Frontal cortex (tissue), 3 donors: ENCODE measurements at regions not wholly inside any gene's neighbourhood (a gene's known extent, or its start where the extent isn't known, plus 50 kb on each side); places are given as distances from the start of the nearest gene placed in this dataset.
"Not testable (repeated sequence)": the region's sequence is repeated elsewhere in the genome, so short reads cannot be mapped to it uniquely, and the experiment has no call there.

Source experiments
- DNase-seq, 2 donors: peaks; one replicate each; pipeline ENCODE4 v3.0.0; 2012; ENCODE audit warnings: low spot score in 2 of 2
- FAIRE-seq: peaks from 2 replicates; lab custom pipeline; 2012; peaks lifted over from hg19 to GRCh38; lab: Jason Lieb, UNC
- donor health status: control.
- donor health status: control.
- donor health status: control.

DNA sequence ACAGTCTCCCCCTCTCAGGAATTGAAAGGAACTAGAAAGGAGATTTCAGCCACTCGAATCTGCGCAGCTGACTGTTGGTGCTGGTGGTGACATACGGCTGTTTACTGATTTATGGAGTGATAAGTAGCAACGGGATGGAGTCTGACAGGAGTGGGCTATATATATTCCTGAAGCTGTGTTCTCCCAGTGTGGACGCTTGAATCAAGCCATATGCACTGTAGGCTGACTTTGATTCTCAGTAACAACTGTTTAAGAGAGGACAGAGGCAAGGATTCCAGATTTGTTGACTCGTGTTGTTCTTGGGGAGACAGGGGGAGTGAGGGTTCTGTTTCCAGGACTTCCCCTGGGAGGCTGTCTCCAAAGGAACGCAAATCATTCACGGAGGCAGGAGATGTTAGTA lies 260.1 kb upstream of the AUTS2 start:
- no peak for FAIRE-seq
- DNase-seq: no peak

DNA sequence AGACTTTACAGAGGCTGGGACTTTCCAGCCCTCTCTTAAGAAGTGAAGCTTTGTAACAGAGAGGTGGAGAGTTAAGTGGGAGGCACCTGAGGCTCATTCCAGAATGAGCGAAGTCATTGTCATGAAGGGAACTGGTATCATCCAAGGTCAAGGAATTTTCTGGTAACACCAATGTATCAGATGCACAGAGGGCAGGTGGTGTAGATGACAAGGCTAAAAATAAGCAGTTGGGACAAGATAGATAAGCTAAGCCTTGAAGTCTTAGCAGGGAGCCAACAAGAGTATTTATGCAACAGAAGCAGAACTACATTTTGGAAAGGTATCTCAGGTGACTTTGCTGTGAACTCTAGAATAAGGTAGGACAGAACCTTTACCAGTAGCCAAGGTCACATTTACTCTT lies 257.0 kb upstream of the AUTS2 start:
- DNase-seq (no peak), FAIRE-seq (no peak)

DNA sequence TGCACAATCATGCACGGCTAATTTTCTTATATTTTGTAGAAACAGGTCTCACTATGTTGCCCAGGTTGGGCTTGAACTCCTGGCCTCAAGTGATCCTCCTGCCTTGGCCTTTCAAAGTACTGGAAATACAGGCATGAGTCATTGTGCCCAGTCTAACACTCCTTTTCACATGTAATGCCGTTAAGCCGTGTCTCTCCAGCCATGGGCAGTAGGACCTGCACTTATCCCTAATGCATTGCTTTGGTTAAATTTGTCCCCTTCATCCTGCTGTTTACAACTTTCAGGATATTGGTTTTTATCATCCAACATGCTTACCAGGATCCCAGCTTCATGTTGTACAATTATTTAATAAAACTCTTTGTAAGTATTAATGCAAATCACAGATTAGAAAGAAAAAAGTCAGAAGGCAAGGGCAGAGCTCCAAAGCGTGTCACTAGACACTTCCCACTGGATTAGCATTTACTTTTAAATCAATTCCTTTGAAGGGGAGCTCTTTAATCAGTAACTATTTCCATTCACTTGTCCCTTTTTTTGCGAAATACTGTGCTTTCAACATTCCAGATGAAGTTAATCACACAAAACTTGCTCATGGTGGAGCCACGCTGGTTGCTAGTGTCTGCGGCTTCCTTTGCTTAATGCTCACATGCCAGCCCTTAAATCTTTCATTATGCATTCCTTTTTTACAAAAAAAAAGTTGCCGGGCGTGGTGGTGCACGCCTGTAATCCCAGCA lies 256.0 kb upstream of the AUTS2 start:
- DNase-seq: no peak
- FAIRE-seq: no peak

DNA sequence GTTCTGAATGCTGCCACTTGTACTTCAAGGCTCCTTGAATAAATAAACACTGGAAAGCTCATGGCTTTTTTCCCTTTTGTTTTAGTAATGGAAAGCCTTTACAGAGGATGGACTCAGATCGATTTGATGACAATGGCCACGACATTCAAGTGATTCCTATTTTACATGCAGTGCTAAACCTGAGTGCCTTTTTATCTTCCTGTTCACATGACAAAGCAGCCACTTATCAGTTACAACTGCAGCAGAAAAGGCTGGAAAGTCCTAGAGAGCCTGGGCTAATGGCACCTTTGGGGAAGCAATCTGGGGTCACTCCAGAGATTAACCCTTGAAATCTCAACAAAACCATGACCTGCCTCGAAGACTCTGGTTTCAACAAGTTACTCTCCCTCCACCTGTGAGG lies 249.0 kb upstream of the AUTS2 start:
- DNase-seq (no peak), FAIRE-seq (no peak)

DNA sequence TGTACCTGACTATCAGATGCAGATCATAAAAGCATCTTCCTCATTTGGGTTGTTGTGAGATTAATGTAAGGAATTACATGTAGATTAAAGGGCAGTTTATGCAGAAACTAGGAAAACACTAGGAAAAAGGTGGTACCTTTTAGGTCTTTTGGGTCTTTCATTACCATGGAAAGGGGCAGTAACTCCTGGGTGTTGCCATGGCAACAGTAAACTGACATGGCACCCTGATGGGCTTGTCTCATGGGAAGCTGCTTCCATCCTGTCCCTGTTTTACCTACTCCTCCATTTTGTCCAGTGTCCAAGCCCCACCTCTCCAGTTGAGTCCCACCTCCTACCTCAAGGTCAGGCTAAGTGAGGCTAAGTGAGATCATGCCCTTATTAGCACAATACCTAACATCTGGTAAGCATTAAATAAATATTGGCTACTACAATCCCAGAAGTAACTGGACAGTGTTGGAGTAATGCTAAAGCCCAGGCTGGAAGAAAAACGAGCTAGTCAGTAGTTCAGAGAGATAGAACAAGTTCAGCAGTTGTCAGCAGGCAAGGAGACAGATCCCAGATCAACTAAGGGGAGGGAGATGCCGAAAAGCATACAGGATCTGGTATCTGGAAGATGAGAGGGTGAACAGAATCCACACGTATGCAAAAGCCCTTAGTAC lies 240.0 kb upstream of the AUTS2 start:
- DNase-seq (no peak), FAIRE-seq (no peak)

DNA sequence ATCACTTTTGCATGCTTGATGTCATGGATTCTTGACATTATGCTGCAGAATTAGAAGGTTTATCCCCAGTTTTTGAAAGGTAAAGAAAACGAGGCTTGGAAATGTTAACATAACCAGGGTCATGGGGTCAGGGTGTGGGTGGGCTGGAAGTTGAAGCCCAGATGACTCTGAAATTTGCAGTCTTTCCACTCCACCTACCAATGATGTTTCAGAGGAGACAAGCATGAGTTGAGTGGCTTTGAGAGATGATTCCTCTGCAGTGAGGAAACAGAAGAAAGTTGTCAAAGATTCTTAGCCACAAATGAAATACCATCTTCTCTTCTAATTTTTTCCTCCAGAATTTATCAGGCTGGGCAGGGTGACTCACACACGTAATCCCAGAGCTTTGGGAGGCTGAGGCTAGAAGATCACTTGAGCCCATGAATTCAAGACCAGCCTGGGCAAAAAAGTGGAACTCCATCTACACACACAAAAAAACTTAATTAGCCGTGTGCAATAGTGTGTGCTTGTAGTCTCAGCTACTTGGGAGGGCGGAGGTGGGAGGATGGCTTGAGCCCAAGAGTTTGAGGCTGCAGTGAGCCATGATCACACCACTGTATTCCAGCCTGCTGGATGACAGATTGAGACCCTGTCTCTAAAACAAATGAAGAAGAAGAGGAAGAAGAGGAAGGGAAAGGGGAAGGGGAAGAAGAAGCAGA lies 239.1 kb upstream of the AUTS2 start:
- DNase-seq: no peak
- no peak for FAIRE-seq

DNA sequence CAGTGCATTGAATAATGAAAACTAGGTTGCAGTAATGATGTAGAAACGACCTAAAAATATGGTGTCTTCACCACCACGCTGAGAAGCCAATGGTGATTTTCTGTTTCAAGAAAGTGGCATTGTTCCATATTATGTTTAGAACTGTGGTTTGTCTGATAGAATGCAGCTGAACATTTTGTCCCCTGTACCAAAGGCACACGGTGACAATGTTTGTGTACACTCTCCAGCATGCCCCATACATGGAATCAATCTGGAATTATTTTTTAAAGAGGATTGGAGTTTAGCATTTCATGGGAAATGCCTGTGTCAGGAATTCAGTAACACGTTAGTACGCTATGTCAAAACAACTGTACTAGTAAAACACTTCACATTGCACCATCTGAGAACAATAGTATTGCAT lies 237.4 kb upstream of the AUTS2 start:
- FAIRE-seq (no peak), DNase-seq (no peak)

DNA sequence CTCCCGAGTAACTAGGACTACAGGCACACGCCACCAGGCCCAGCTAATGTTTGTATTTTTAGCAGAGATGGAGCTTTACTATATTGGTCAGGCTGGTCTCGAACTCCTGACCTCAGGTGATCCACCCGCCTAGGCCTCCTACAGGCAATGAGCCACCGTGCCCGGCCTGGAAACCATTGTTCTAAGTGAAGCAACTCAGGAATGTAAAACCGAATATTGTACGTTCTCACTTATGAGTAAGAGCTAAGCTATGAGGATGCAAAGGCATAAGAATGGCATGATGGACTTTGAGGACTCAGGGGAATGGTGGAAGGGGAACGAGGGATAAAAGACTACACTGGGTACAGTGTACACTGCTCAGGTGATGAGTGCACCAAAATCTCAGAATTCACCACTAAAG lies 235.1 kb upstream of the AUTS2 start:
- DNase-seq (no peak), FAIRE-seq (no peak)

DNA sequence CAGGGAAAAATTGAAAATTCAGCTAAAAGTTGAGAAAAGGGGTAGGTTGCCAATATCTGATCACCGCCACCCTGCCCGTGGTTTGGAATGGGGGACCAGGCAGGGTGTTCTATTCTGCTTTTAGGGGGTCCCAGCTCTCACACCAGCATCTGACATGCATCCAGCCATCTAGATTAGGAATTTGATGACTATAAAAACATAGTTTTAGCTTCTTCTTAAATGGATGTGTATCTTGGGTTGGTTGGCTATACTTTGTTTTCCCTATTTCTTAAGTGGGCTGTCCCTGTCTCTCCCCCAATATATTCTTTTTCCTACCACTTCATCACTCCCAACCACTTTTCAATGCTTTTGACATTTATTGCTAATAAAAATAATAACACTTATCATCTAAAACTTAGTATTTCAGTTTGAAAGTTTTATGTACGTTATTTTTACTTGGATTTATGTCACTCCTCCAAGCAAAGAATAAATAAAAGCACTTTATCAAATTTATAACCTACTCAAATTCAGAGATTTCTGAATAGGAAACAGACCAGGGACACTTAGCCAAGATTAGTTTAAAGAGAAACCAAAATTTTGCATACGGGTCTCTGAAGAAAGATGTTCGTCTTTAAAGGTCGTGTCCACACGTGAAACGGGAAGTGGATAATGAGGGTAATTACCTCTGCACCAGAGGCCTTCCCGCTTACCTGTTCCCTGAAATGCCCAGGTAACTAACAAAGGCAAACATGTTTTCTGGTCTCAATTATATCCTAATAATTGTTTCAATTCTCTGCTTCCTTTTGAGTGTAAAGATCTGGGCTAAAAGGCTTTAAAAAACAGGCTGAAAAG lies 233.2 kb upstream of the AUTS2 start:
- DNase-seq (no peak), FAIRE-seq (no peak)

DNA sequence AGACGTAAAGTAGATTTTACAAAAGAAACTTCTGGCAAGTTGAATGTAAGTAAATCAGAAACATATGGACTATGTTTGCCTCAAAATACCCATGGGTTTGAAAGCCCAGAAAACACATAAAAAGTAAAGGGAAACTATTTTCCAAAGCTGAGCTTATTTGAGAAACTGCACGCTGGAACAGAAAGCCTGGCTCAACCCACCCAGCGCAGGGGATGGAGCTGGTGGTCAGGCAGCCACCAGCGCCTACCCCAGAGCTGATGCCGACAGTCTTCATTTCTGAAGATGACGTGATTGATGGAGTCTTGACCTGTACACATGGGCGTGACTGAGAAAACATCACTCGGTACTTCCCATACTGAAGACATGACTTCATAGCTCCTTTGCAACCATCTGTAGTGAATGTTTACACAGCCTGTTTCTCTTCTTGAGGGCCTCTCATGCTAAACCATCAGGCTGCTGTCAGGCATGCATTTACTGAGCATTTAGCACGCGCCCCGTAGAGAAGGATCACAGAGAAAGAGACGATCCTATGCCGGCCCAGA lies 232.6 kb upstream of the AUTS2 start:
- no peak for FAIRE-seq

DNA sequence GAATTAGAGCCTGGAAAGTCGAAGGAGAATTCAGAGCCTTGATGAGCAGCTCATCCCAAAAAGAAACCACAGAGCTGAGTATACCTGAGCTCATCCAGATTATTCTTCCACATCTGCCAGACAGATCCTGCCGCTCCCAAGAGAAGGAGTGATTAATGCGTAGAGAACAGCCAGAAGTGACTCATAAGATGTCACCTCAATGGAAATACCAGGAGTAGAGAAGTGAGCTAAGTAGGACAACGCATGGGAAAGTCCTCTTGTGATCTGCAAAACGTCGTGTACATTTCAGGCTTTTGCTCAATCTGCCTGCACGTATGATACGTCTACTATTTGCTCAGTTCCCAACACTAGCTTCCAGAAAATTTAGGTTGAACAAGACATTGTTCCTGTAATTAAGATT lies 230.5 kb upstream of the AUTS2 start:
- no peak for FAIRE-seq
- DNase-seq: no peak

More for the DNA sequence above, 232.6 kb upstream of the AUTS2 start:
- no peak for DNase-seq

DNA sequence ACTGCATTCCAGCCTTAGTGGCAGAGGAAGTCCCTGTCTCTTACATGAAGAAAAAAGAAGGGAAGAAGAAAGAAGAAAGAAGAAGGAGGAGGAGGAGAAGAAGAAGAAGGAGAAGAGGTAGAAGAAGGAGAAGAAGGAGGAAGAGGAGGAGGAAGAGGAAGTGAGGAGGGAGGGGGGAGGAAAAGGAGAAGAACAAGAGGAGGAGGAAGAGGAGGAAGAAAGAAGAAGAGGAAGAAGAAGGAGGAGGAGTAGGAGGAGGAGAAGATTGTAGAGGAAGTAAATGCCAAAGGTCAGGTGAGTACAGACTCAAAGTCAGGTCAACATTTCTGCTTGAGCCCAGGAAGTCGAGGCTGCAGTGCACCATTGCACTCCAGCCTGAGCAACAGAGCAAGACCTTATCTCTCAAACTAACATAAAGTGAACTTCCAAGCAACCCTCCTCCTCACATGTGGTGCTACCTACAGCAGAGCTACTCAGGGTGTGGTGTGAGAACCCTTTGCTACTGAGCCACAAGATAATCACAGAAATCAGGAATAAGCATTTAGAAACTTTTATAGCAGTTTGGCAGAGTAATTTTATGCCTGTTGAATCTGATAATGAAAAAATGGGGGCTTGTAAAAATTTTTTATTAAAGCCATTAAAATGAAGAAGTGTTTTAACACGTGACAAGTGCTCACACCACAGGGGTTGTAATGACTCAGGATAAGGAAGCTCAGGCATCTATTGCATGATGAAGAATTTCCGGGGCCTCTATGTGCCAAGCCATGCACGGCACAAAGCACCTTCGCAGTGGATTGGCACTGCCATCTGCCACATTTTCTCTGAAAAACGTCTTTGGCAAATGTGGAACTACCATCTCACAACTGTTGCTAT lies 224.9 kb upstream of the AUTS2 start:
- DNase-seq (no peak), FAIRE-seq (no peak)

DNA sequence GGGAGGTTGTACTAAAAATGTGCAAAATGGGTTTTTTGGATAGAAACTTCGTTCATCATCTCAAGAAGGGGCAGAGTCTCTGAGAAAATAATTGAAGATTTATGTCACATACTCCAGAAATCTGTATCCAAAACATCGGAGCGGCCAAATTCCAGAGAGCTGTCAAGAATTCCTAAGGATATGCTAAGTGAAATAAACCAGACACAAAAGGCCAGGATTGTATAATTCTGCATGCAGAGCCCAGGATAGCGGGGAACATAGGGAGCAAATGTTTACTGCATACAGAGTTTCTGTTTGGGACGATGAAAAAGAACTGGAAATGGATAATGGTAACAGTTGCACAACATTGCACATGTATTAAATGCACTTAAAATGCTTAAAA lies 224.2 kb upstream of the AUTS2 start:
- FAIRE-seq: no peak
- no peak for DNase-seq

DNA sequence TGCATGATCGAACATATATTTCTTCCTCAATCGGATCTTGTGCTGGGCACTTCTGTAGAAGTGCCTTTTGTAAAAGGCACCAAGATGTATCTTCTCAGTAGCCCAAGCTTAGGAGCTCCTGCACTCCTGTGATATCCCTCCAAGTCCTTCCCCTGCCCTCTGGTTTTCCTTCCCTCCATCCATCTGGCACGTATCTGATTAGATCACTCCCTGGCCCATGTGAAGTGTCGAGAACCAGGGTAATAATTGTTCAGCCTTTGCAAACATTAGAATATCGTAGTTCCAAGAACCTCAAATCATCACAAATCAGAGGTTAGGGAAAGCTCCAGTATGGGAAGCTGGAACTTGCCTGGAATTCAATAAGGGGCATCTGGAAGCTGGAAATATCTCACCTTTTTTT lies 221.1 kb upstream of the AUTS2 start:
- FAIRE-seq: no peak
- no peak for DNase-seq

DNA sequence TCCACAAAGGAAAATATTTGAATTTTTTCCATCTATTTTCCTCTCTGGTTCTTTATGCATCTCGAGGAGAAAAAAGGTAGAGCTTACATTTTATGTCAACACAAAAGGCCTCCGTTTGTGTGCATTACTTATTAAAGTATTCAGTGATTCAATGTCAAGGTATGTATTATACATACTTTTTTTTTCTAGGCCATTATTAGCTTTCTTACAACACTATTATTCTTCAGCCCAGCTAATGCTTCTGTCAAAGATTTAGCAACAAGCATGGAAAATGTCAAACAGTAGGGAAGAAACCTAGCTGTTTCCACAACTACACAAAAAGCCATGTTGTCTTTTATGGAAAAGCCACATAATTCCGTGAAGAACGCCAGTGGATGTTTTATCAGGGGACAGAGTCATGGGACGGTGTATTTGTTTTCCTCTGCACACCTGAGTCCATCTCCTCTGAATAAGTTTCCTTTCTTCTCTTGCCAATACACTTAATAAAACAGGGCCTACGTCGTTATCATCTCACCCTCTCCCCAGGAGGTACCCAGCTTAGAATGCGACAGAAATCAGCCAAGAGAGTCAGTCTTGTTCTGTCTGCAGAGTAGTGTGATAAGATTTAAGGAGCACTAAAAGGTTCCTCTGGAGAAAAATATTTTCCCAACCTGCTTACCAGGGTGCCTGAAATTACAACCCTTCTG lies 209.7 kb upstream of the AUTS2 start:
- no peak for DNase-seq
- no peak for FAIRE-seq

DNA sequence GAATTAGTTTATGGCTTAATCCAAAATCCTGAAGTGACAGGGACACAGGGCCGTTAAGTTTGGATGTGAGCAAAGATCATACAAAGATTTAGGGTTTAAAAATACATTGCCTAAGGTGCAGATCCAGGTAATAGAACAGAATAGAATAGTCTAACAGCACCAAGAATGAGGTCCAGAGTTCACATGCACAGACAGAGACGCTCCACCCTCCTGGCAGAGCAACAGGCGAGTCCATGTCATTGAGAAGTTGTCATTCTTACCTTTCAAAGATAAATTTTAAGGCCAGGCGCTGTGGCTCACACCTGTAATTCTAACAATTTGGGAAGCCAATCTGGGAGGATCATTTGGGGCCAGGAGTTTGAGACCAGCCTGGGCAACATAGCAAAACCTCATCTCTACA lies 209.1 kb upstream of the AUTS2 start:
- DNase-seq (no peak), FAIRE-seq (no peak)

DNA sequence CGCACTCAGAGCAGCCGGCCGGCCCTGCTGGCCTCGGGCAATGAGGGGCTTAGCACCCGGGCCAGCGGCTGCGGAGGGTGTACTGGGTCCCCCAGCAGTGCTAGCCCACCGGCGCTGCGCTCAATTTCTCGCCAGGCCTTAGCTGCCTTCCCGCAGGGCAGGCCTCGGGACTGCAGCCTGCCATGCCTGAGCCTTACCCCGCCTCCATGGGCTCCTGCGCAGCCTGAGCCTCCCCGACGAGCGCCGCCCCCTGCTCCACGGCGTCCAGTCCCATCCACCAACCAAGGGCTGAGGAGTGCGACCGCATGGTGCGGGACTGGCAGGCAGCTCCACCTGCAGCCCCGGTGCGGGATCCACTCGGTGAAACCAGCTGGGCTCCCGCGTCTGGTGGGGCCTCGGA lies 204.4 kb upstream of the AUTS2 start:
- not testable (repeated sequence) for FAIRE-seq, DNase-seq

DNA sequence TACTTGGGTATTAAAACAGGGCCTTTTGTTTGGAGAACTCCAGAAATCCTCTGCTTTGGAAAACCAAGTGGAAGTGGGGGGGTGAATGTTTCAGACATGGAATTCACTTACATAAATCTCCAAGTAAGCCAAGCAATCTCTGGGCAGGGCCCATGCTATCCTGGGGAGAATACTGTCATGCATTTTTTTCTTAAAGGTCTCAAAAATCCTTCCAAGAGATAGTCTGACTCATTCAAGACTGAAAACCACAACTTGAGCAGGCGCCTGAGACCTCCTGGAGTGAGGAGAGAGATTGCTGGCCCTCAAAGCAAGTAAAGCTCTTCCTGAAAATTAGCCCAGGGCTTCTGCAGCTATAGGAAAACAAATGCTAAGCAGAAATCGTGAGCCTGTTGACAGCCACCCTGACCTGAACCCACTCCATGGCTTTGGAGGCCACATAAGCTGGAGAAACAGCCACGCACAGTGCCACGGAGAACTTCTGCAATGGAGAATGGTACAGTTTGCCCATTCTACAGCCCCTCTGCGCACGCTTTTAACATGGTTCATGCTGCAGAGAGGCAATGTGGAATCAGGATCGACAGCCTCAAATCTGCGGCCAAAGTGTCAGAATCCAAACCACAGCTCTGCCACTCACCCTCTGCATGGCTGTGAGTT lies 203.1 kb upstream of the AUTS2 start:
- FAIRE-seq: no peak
- no peak for DNase-seq
